HepG2 (cell line): ENCODE measurements at regions not wholly inside any gene's neighbourhood (a gene's known extent, or its start where the extent isn't known, plus 50 kb on each side); places are given as distances from the start of the nearest gene placed in this dataset.

ENCODE experiments used
- ATAC-seq: fragments of 200-7000 bp; cut with Tn5 transposase; 3 replicates; pipeline ENCODE4 v1.9.1; 2020; ENCODE audit warnings: mild to moderate bottlenecking, moderate library complexity
- BruUV-seq: library from RNA; stranded (reverse); fragments of 400-500 nt; replicated peaks from 2 replicates; lab custom pipeline; 2021; lab: Mats Ljungman, UMichigan
- CTCF ChIA-PET: fragments of 300-600 bp; formaldehyde crosslinking; extraction: SDS; loops from one replicate; lab custom pipeline; 2021; ENCODE audit warnings: low total read pairs, inconsistent platforms, low intra/inter-chr PET ratio; lab: Yijun Ruan, JAX
- POLR2A ChIA-PET: fragments of 350-600 bp; sonication (Branson Sonifier 250); formaldehyde crosslinking; loops from one replicate; lab custom pipeline; 2020; ENCODE audit warnings: antibody characterized with exemption, inconsistent platforms; lab: Yijun Ruan, JAX
- DNase-seq: peaks from one replicate; pipeline ENCODE4 v3.0.0-alpha.2; 2015; ENCODE audit warnings: low spot score
- FAIRE-seq: peaks from 3 replicates; lab custom pipeline; 2011; peaks lifted over from hg19 to GRCh38; lab: Jason Lieb, UNC
- H2AFZ ChIP-seq: one replicate; pipeline ENCODE4 v1.6.1; 2011; ENCODE audit warnings: low read length, inconsistent platforms
- H3K27ac ChIP-seq: fragments of 300-600 bp; 3 replicates; pipeline ENCODE4 v1.8.0; 2011; ENCODE audit warnings: mixed run types, mild to moderate bottlenecking, mixed read lengths, low read length, inconsistent platforms; ENCODE audit not compliant: insufficient read depth; ENCODE audit errors: extremely low read length
- H3K27me3 ChIP-seq, 2 experiments: fragments of 200-600 bp in 1 of 2; 2 replicates in 1 of 2; 3 replicates in 1 of 2; pipeline versions ENCODE4 v1.6.0 to v1.8.0; 2011; ENCODE audit warnings: low read length in 2 of 2, mild to moderate bottlenecking in 2 of 2, moderate library complexity in 2 of 2, inconsistent platforms in 1 of 2; ENCODE audit not compliant: insufficient read depth in 2 of 2, control insufficient read depth in 1 of 2
- H3K36me3 ChIP-seq, 2 experiments: fragments of 200-600 bp in 1 of 2; replicated peaks in 1 of 2; 2 replicates in 1 of 2; 3 replicates in 1 of 2; pipeline versions ENCODE4 v1.5.1 to v1.8.0; 2011; ENCODE audit warnings: low read length in 2 of 2, inconsistent platforms in 1 of 2; ENCODE audit not compliant: insufficient read depth in 2 of 2, control insufficient read depth in 1 of 2
- H3K4me1 ChIP-seq: 2 replicates; pipeline ENCODE4 v1.5.1; 2012; ENCODE audit warnings: low read length, inconsistent platforms; ENCODE audit not compliant: insufficient read depth
- H3K4me2 ChIP-seq: 2 replicates; pipeline ENCODE4 v1.6.0; 2011; ENCODE audit warnings: low read depth, low read length, inconsistent platforms
- H3K4me3 ChIP-seq, 3 experiments: fragments of 200-600 bp in 1 of 3; sonication (generic), shearing (Covaris generic) in 1 of 3; replicated peaks in 1 of 3; 2 replicates each; pipeline ENCODE4 v1.5.1; 2011 to 2016; ENCODE audit warnings: low read length in 3 of 3, inconsistent platforms in 2 of 3, low read depth in 2 of 3, mild to moderate bottlenecking in 2 of 3, control low read depth in 1 of 3, mixed read lengths in 1 of 3; ENCODE audit not compliant: insufficient read depth in 1 of 3
- H3K79me2 ChIP-seq: one replicate; pipeline ENCODE4 v1.6.1; 2011; ENCODE audit warnings: low read length, inconsistent platforms; ENCODE audit not compliant: insufficient read depth
- H3K9ac ChIP-seq: 2 replicates; pipeline ENCODE4 v1.6.0; 2011; ENCODE audit warnings: mild to moderate bottlenecking, low read depth, low read length, inconsistent platforms; ENCODE audit not compliant: insufficient read depth
- H3K9me3 ChIP-seq: 2 replicates; pipeline ENCODE4 v1.5.1; 2012; ENCODE audit warnings: mild to moderate bottlenecking, low read length
- H4K20me1 ChIP-seq: 2 replicates; pipeline ENCODE4 v1.6.0; 2011; ENCODE audit warnings: inconsistent platforms, mild to moderate bottlenecking, low read length, moderate library complexity; ENCODE audit not compliant: insufficient read depth
- DR1 ChIP-seq: sonication (generic); formaldehyde crosslinking; IDR thresholded peaks from 2 replicates; pipeline ENCODE4 v1.8.0; 2021; ENCODE audit warnings: mild to moderate bottlenecking, missing genetic modification reagents, inconsistent platforms
- ETV6 ChIP-seq: sonication (generic); formaldehyde crosslinking; conservative IDR thresholded peaks from 2 replicates; pipeline ENCODE4 v1.4.0; 2020; ENCODE audit warnings: missing genetic modification reagents
- GATAD1 ChIP-seq: IDR thresholded peaks from 2 replicates; pipeline ENCODE4 v1.6.1; 2016; ENCODE audit warnings: missing genetic modification reagents, missing compliant biosample characterization
- MTF1 ChIP-seq: sonication (generic); formaldehyde crosslinking; IDR thresholded peaks from 2 replicates; pipeline ENCODE4 v1.5.0; 2020; ENCODE audit warnings: missing genetic modification reagents
- POGZ ChIP-seq: sonication (generic); formaldehyde crosslinking; IDR thresholded peaks from 2 replicates; pipeline ENCODE4 v1.4.0; 2020; ENCODE audit warnings: mild to moderate bottlenecking, missing genetic modification reagents
- SRF ChIP-seq: IDR thresholded peaks from 2 replicates; pipeline ENCODE4 v1.6.1; 2011; ENCODE audit warnings: mild to moderate bottlenecking, low read depth, low read length, moderate library complexity
- STAG1 ChIP-seq: sonication (generic); formaldehyde crosslinking; IDR thresholded peaks from 2 replicates; pipeline ENCODE4 v1.4.0; 2020; ENCODE audit warnings: missing genetic modification reagents
- ZKSCAN5 ChIP-seq: sonication (generic); formaldehyde crosslinking; IDR thresholded peaks from 2 replicates; pipeline ENCODE4 v1.5.1; 2020; ENCODE audit warnings: mild to moderate bottlenecking, missing genetic modification reagents
- ZNF317 ChIP-seq: sonication (generic); formaldehyde crosslinking; IDR thresholded peaks from 2 replicates; pipeline ENCODE4 v1.5.0; 2020; ENCODE audit warnings: mild to moderate bottlenecking, missing genetic modification reagents
- ZNF343 ChIP-seq: sonication (generic); formaldehyde crosslinking; IDR thresholded peaks from 2 replicates; pipeline ENCODE4 v1.4.0; 2020; ENCODE audit warnings: mild to moderate bottlenecking, missing genetic modification reagents
- ZNF430 ChIP-seq: sonication (generic); formaldehyde crosslinking; IDR thresholded peaks from 2 replicates; pipeline ENCODE4 v1.9.0; 2021; ENCODE audit warnings: mild to moderate bottlenecking, missing genetic modification reagents
- ZNF468 ChIP-seq: sonication (generic); formaldehyde crosslinking; IDR thresholded peaks from 2 replicates; pipeline ENCODE4 v1.8.0; 2022; ENCODE audit warnings: mild to moderate bottlenecking, moderate library complexity, missing genetic modification reagents
- ZNF546 ChIP-seq: sonication (generic); formaldehyde crosslinking; conservative IDR thresholded peaks from 2 replicates; pipeline ENCODE4 v1.8.1; 2023; ENCODE audit warnings: mild to moderate bottlenecking, missing genetic modification reagents
- ZNF572 ChIP-seq: sonication (generic); formaldehyde crosslinking; IDR thresholded peaks from 2 replicates; pipeline ENCODE4 v1.5.1; 2020; ENCODE audit warnings: mild to moderate bottlenecking, missing genetic modification reagents
- ZNF652 ChIP-seq: IDR thresholded peaks from 2 replicates; pipeline ENCODE4 v1.6.1; 2016; ENCODE audit warnings: low read depth, borderline replicate concordance
- WGBS: methylation state at CpG from one replicate; pipeline ENCODE4 v1.1.6; 2017; ENCODE audit warnings: low lambda C conversion rate; 5-methylcytosine and 5-hydroxymethylcytosine counted together
- in situ Hi-C: cut with HindIII; loops from 2 replicates; pipeline ENCODE4 v1.10.0; 2017; ENCODE audit warnings: low pct_unique_long_range_greater_than_20kb; ENCODE audit not compliant: extremely low pct_ligation_motif_present
- intact Hi-C: fragments of 100-400 bp; cut with micrococcal nuclease; formaldehyde crosslinking; loops from one replicate; pipeline ENCODE4 v1.10.0; 2022; ENCODE audit not compliant: unreplicated experiment
- TF ChIP-seq, protein P1 (sequence below): sonication (generic); formaldehyde crosslinking; IDR thresholded peaks from 2 replicates; pipeline ENCODE4 v1.4.0; 2020; ENCODE audit warnings: missing genetic modification reagents
- TF ChIP-seq, protein P2 (sequence below): sonication (generic); formaldehyde crosslinking; IDR thresholded peaks from 2 replicates; pipeline ENCODE4 v1.5.0; 2020; ENCODE audit warnings: mild to moderate bottlenecking, missing genetic modification reagents

DNA sequence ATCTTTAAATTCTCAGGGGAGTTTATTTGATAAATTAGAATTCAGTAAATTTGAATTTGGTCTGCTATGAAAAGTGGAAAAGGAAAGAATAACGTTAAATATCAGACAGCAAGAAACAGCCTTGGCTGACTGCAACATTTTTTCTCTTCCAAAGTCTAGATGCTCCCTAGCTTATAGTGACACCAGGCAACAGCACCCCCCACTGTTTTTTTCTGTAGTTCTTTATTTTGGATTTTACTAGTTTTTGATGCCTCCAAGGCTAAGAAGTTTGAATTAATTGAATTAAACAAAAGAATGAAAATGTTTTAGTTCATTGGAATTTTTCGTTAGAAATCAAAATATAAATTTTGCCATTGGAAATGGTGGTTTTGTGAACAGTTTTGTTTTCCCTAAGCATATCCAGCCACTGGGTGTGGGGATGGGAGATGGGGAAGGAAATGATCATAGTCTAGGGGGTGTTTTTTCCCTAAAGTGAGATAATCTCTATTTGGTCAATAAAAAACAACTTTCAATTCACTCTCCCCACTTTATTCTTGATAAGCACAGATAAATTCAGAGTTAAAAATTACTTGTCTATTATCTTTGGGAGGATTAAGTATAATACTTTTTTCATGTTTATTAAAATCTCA, 199.3 kb upstream of the CD180 start:
- WGBS, result 3% methylated on average over 2 of the region's 2 CpGs
- no TSS peak for BruUV-seq
- Histone ChIP-seq H3K36me3 (no peaks in the 10 kb centered on the region), H3K27me3 (no peaks in the 10 kb centered on the region), H3K4me1 (no peaks in the 10 kb centered on the region), H3K9ac (no peak overlapping the region)
- POLR2A ChIA-PET, result no interaction called here
- CTCF ChIA-PET, result no interaction called here
- intact Hi-C loops, result no loop called here
- TF ChIP-seq ZNF572 (CRISPR knock-in tag) (no peak), STAG1 (CRISPR knock-in tag) (0 out of 2 replicates have a peak, but pooled peaks have one; percentile 15)
- TF ChIP-seq, all 625 proteins: peak for 1
- Histone ChIP-seq H3K4me3 (no peak overlapping the region), H4K20me1 (no peaks in the 10 kb centered on the region), H3K79me2 (no peaks in the 10 kb centered on the region), H3K27ac (no peak overlapping the region), H3K9me3 (no peaks in the 10 kb centered on the region), H2AFZ (no peak overlapping the region), H3K4me2 (no peak overlapping the region)
- DNase-seq (no peak), FAIRE-seq (no peak), ATAC-seq (no peak)
- in situ Hi-C loops, result no loop called here

DNA sequence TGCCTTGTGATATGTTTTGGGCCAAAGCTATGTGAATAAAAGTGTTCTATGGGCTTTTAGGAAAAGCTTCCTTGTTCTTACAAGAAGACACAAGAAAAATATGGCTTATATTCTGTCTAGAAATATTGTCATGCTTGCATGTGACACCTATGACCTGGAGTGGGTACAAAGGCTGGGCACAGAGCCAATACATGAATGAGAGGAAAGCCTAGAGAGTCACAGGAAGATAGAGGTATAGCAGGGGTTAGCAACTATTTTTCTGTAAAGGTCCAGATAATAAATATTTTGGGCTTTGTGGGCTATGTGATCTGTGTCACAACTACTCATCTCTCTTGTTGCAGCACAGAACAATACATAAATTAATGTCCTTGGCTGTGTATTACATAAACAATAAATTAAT, 196.6 kb upstream of the CD180 start:
- Histone ChIP-seq H3K9me3 (no peaks in the 10 kb centered on the region), H3K4me1 (no peaks in the 10 kb centered on the region), H3K4me2 (no peak overlapping the region), H4K20me1 (no peaks in the 10 kb centered on the region)
- CTCF ChIA-PET, result no interaction called here
- no peak for FAIRE-seq
- DNase-seq, result no peak
- no TSS peak for BruUV-seq
- ATAC-seq, result no peak
- TF ChIP-seq ZKSCAN5 (no peak), ZNF343 (no peak), SRF (no peak), ZNF317 (CRISPR knock-in tag) (no peak), GATAD1 (CRISPR knock-in tag) (no peak), ZNF652 (CRISPR knock-in tag) (no peak), MTF1 (CRISPR knock-in tag) (no peak), ZNF468 (CRISPR knock-in tag) (no peak), ZNF430 (no peak), DR1 (CRISPR knock-in tag) (no peak), POGZ (no peak), ETV6 (CRISPR knock-in tag) (no peak), ZNF546 (no peak)
- TF ChIP-seq, protein P1, sequence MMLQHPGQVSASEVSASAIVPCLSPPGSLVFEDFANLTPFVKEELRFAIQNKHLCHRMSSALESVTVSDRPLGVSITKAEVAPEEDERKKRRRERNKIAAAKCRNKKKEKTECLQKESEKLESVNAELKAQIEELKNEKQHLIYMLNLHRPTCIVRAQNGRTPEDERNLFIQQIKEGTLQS (CRISPR knock-in tag), result no peak
- TF ChIP-seq, protein P2, sequence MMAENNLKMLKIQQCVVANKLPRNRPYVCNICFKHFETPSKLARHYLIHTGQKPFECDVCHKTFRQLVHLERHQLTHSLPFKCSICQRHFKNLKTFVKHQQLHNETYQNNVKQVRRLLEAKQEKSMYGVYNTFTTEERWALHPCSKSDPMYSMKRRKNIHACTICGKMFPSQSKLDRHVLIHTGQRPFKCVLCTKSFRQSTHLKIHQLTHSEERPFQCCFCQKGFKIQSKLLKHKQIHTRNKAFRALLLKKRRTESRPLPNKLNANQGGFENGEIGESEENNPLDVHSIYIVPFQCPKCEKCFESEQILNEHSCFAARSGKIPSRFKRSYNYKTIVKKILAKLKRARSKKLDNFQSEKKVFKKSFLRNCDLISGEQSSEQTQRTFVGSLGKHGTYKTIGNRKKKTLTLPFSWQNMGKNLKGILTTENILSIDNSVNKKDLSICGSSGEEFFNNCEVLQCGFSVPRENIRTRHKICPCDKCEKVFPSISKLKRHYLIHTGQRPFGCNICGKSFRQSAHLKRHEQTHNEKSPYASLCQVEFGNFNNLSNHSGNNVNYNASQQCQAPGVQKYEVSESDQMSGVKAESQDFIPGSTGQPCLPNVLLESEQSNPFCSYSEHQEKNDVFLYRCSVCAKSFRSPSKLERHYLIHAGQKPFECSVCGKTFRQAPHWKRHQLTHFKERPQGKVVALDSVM, result no peak
- TF ChIP-seq, all 625 proteins: peak for 0
- H3K79me2 ChIP-seq, result no peaks in the 10 kb centered on the region
- intact Hi-C loops, result no loop called here
- H3K27ac ChIP-seq, result no peak overlapping the region
- H3K4me3 ChIP-seq, result no peak overlapping the region
- POLR2A ChIA-PET, result no interaction called here
- no peak overlapping the region for H2AFZ ChIP-seq
- H3K36me3 ChIP-seq, result no peaks in the 10 kb centered on the region
- in situ Hi-C loops, result no loop called here
- no peaks in the 10 kb centered on the region for H3K27me3 ChIP-seq
- H3K9ac ChIP-seq, result no peak overlapping the region
